ENCODE measurements at regions not wholly inside any gene's neighbourhood (a gene's known extent, or its start where the extent isn't known, plus 50 kb on each side); places are given as distances from the start of the nearest gene placed in this dataset.
A peak's percentile ranks its signal among the peaks of the same experiment; 100 is the strongest.
"Not testable (repeated sequence)": the region's sequence is repeated elsewhere in the genome, so short reads cannot be mapped to it uniquely, and the experiment has no call there.

GRCh38 chr20:53818457-53819177 is 225.0 kb upstream of the ZNF217 start:
- DNase-seq (ENCODE audit: low spot score) = no peak

GRCh38 chr20:53817513-53817912 is 223.9 kb upstream of the ZNF217 start:
- DNase-seq (ENCODE audit: low spot score) = not testable (repeated sequence)

GRCh38 chr20:53816872-53817398 is 223.3 kb upstream of the ZNF217 start:
- DNase-seq (ENCODE audit: low spot score) = no peak

- DNase-seq (ENCODE audit: low spot score) = no peak
Measured at GRCh38 chr20:53815509-53815908, 221.9 kb upstream of the ZNF217 start.

GRCh38 chr20:53814060-53814459 is 220.4 kb upstream of the ZNF217 start:
- no peak for DNase-seq (ENCODE audit: low spot score)

GRCh38 chr20:53813636-53814035 is 220.0 kb upstream of the ZNF217 start:
- DNase-seq (ENCODE audit: low spot score) = no peak

GRCh38 chr20:53811577-53811976 is 217.9 kb upstream of the ZNF217 start:
- no peak for DNase-seq (ENCODE audit: low spot score)

GRCh38 chr20:53810661-53811355 is 217.2 kb upstream of the ZNF217 start:
- no peak for DNase-seq (ENCODE audit: low spot score)

- no peak for DNase-seq (ENCODE audit: low spot score)
Measured at GRCh38 chr20:53809728-53810365, 216.2 kb upstream of the ZNF217 start.

GRCh38 chr20:53809217-53809616 is 215.6 kb upstream of the ZNF217 start:
- DNase-seq (ENCODE audit: low spot score) = no peak

GRCh38 chr20:53808733-53809132 is 215.1 kb upstream of the ZNF217 start:
- no peak for DNase-seq (ENCODE audit: low spot score)

GRCh38 chr20:53808302-53808701 is 214.7 kb upstream of the ZNF217 start:
- DNase-seq (ENCODE audit: low spot score) = not testable (repeated sequence)

GRCh38 chr20:53806683-53807401 is 213.2 kb upstream of the ZNF217 start:
- DNase-seq (ENCODE audit: low spot score) = no peak

- DNase-seq (ENCODE audit: low spot score) = peak; percentile 51
Measured at GRCh38 chr20:53805895-53806384, 212.3 kb upstream of the ZNF217 start.

- no peak for DNase-seq (ENCODE audit: low spot score)
Measured at GRCh38 chr20:53804920-53805894, 211.6 kb upstream of the ZNF217 start.

- not testable (repeated sequence) for DNase-seq (ENCODE audit: low spot score)
Measured at GRCh38 chr20:53804308-53804707, 210.7 kb upstream of the ZNF217 start.

- no peak for DNase-seq (ENCODE audit: low spot score)
Measured at GRCh38 chr20:53803492-53804155, 210.0 kb upstream of the ZNF217 start.

GRCh38 chr20:53801609-53802370 is 208.2 kb upstream of the ZNF217 start:
- DNase-seq (ENCODE audit: low spot score) = no peak

GRCh38 chr20:53800883-53801604 is 207.4 kb upstream of the ZNF217 start:
- DNase-seq (ENCODE audit: low spot score) = no peak

Data from H4 (cell line).